GM12892 (cell line): ENCODE measurements at regions not wholly inside any gene's neighbourhood (a gene's known extent, or its start where the extent isn't known, plus 50 kb on each side); places are given as distances from the start of the nearest gene placed in this dataset.

Experiments used
- POLR2A ChIP-seq: IDR thresholded peaks from 2 replicates; pipeline ENCODE4 v1.6.1; 2011; ENCODE audit warnings: low read depth, low read length, control low read depth
- POLR2AphosphoS5 ChIP-seq: IDR thresholded peaks from 2 replicates; pipeline ENCODE4 v1.6.1; 2011; ENCODE audit warnings: low read depth, low read length, control low read depth

DNA sequence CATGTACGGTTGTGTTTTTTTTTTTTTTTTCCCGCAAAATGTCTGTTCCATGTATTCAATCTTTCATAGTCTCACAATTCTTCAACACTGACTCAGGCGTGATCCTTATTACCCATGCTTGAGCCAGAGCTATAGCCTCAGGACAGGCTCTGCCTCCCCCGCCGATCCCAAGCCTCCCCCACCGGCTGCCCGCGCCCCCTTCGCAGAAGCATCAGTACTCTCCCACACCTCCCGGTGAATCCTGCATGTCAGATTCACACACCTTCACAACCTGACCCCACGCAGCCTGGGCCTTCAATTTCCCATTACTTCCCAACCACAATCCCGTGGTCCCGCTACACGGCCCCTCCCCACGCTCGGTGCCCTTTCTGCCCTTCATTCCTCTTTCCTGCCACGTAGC is 401.5 kb upstream of the JARID2 start:
- TF ChIP-seq POLR2AphosphoS5 (no peak), POLR2A (no peak)
